ENCODE measurements at regions not wholly inside any gene's neighbourhood (a gene's known extent, or its start where the extent isn't known, plus 50 kb on each side); places are given as distances from the start of the nearest gene placed in this dataset.
"Not testable (repeated sequence)": the region's sequence is repeated elsewhere in the genome, so short reads cannot be mapped to it uniquely, and the experiment has no call there.

- no peak for DNase-seq
These were observed 322.9 kb downstream of the BCL11A start for GRCh38 chr2:60230596-60230995.

- no peak for DNase-seq
These were observed 323.4 kb downstream of the BCL11A start for GRCh38 chr2:60230037-60230436.

GRCh38 chr2:60226943-60227342 lies 326.5 kb downstream of the BCL11A start:
- DNase-seq = no peak

GRCh38 chr2:60226191-60226590 lies 327.3 kb downstream of the BCL11A start:
- no peak for DNase-seq

- no peak for DNase-seq
These were observed 329.6 kb downstream of the BCL11A start for GRCh38 chr2:60223859-60224258.

DNA sequence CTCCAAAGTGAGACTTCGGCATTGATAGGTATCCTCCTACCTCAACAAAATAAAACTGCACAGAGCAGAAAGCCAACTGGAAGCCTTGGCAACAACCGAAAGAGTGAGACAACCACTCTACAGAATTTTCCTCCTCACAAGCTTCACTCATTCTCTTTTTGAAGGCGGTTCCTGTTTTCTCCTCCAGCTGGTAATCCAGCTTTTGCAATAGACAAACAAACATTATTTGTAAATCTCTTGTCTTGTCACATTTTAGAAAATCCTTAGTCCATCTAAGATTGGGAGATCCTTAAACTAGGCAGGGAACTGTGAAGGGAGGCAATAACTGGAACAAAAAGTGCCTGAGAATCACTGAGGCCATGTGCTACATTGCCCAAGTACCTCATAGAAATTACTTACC lies 332.4 kb downstream of the BCL11A start:
- DNase-seq = no peak

- DNase-seq = no peak
These were observed 333.9 kb downstream of the BCL11A start for GRCh38 chr2:60219536-60219935.

GRCh38 chr2:60216452-60216995 lies 336.9 kb downstream of the BCL11A start:
- DNase-seq = no peak

DNA sequence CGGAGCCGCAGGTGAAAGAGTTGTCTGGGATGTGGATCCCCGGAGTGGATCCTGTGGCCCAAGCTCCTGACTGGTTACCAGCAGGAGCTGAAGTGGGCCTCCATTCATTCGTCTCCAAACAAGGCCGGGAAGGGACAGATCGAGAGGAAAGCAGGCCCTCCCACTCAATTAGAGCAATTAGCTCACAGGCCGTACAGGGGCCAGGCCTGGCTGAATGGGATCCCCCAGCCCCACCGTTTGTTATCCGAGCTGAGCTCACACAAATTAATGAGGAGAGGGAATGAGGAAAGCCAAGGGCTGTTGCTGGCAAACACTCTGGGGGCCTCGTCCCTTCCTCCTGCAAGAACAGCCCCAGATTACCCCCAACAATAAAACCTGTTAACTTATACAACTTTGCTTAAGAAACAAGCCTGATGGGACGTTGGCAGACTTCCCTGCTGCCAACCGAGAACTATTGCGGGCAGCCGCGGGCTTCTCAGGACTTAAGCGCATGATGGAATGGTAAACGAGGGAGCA lies 338.0 kb downstream of the BCL11A start:
- DNase-seq = no peak

- DNase-seq = no peak
These were observed 338.9 kb downstream of the BCL11A start for GRCh38 chr2:60214626-60214875.

DNA sequence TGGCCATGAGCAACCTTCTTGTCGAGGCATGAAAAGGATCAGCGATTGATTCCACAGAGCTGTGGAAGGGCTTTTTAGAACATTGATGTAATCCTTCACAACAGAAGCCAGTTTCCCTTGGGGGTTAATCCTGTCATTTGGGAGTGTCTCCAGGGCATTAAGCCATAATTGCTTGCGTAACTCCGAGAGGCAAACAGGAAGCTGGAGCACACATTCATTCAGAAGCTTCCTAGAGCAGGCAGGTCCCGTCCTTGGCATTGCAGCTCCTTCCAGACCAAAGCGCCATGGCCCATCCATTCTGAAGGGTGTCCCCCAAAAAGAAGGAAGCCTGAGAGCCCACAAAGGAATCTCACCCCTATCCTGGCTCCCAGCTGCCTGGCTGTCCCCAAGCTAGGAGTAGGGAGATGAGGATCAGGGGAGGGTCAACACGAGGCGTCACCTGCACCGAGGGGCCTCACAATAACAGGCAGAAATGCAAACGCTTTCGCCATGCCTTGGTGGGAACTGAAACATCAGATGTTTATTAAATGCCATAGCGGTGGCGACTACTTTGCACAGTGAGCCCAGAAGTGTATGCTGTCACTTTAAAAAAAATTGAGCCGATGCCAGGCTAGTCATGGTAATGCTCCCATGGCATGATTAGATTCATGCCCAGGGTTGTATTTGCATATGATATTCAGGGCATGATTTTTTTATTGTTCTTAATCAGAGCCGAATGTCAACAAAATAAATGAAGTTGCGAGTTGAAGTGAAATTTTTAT lies 339.4 kb downstream of the BCL11A start:
- no peak for DNase-seq

DNA sequence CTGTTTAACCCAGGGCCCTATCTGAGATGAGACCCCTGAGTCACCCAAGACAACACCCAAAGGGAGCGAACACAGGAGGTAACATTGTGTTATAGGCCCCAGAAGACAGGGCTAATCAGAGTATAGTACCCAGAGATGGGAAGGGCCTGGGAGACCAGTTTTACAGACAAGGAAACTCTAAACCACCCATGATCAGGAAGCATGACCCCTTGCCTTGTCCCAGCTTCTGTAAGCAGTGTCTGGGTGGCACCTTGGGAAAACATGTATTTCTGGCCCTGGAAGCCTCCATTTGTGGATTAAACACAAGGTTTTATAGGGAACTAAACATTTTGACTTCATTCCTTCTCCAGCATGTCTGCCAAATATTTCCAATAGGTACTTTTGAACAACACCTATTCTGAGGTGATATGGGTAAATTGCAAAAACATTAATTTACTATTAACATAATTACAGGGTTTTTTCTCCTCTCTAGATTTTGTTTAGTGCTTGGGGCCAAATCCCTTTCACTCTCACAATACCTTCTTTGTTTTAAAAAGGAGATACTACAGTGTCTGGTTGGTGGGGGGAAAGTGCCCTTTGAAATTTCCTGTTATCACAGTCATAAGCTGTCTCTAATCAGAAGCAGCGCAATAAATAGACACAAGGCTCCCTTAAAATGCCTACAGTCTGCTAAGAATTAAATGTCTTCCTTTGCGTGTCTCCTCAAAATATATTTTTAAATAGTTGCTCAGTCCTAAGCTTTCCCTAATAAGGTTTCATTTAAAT lies 341.1 kb downstream of the BCL11A start:
- no peak for DNase-seq

- DNase-seq = not testable (repeated sequence)
These were observed 364.4 kb downstream of the BCL11A start for GRCh38 chr2:60189006-60189405.

DNA sequence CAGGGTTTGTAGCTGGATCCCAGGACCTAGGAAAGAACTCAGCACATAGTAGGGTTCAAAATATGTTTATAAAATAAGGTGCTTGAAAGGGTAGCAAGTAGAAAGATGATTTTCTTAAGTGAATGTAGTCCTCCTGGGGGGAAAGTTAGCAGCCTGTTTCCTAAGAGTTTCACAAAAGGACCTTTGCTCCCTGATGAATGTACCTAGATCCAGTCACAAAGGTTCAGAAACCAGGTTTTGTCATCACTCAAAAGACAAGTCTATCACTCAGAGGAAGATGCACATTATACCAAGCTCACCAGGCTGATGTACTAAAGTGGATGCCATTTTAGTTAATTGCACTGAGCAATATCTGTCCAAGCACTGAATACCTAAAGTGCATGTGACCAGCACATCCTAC lies 378.2 kb downstream of the BCL11A start:
- no peak for DNase-seq

GRCh38 chr2:60174146-60174545 lies 379.3 kb downstream of the BCL11A start:
- no peak for DNase-seq

GRCh38 chr2:60172801-60173200 lies 380.7 kb downstream of the BCL11A start:
- DNase-seq = no peak

GRCh38 chr2:60170272-60170671 lies 383.2 kb downstream of the BCL11A start:
- DNase-seq = no peak

DNA sequence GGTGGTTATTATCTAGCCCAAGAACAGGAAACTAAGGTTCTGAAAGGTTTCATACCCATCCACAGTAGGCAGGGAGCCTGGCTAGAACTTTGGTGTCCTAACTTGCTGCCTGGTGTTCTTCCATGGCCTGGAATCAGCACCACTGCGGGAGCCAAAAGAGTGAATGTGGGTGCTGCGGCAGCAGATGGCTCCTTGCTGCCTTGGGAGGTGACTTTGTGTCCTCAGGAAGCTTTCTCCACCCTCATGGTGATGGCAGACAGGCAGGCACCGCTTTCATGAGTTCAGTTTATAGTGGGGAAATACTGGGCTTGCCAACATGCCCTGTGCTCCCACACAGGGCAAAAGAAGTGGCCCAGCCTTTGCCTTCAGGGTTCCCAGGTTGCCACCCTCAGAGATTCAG lies 385.2 kb downstream of the BCL11A start:
- no peak for DNase-seq

GRCh38 chr2:60167089-60167488 lies 386.4 kb downstream of the BCL11A start:
- no peak for DNase-seq

DNA sequence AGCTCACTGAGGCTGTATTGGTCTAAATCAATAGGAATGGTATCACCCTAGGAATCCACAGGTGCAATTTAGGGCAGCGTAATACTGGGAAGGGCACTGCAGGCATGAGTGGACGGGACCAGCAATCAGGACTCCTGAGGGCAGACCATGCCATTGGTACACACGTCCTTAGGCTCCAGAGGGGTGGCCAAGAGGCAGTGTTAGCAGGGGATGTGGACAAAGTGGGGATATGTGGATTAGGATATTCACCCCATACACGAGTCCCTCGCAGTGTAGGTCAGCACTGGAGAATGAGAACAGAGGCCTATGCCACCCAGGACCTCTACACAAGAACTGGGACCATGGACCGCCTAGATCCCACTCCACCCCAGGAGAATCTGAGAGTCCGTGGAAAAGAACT lies 389.8 kb downstream of the BCL11A start:
- DNase-seq = no peak

- DNase-seq = no peak
These were observed 393.9 kb downstream of the BCL11A start for GRCh38 chr2:60159519-60159918.

- DNase-seq = no peak
These were observed 395.2 kb downstream of the BCL11A start for GRCh38 chr2:60158262-60158661.

DNA sequence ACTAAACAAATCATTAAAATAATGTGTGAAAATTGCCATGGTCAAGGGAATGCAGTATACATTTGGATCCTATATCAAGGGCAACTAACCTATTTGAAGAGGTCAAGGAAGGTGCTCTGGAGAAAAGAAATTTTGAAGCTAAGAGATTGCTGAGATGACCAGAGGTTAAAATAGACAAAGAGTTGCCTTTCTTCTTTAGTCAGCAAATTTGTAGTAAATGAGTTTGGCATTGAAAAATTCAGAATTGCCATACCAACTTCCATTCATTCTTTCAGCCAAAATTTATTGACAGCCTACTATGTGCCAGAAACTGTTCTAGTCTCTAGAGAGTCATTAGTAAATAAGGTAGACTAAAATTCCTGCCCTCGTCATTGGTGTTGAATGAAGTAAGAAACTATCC lies 396.2 kb downstream of the BCL11A start:
- no peak for DNase-seq

DNA sequence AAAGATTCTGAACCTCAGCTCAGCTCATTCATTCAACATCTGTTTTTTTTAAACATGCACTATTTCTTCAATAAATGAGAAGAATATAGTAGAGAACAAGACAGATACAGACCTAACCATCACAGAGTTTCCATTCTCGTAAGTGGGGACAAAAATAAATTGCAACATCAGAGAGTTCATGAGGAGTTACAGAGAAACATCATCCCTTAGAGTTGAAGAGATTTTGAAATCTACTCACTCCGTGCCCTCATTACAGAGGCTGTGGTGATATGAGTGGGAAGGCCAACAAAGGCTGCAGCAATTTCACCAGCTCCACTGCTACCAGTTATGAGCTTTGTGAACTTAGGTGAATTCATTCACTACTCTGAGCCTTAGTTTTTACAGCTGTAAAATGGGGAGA lies 399.3 kb downstream of the BCL11A start:
- DNase-seq = no peak

Measured in CD4-positive, alpha-beta T cell treated with Interleukin-12 subunit alpha and Interleukin-12 subunit beta, for 1 hour (primary cell).